ENCODE measurements at regions not wholly inside any gene's neighbourhood (a gene's known extent, or its start where the extent isn't known, plus 50 kb on each side); places are given as distances from the start of the nearest gene placed in this dataset.

- Histone ChIP-seq H3K4me2 (ENCODE audit: low read length) (no peak overlapping the region), H3K4me1 (ENCODE audit: control insufficient read depth, low read length) (no peaks in the 10 kb centered on the region), H3K27ac (ENCODE audit: low read depth, low read length) (no peak overlapping the region), H3K79me2 (ENCODE audit: control insufficient read depth, low read length) (no peaks in the 10 kb centered on the region), H3K9me3 (ENCODE audit: control insufficient read depth, insufficient read depth, low read length) (no peaks in the 10 kb centered on the region), H3K4me3 (ENCODE audit: low read length) (no peak overlapping the region), H3K27me3 (ENCODE audit: control insufficient read depth, low read length) (no peaks in the 10 kb centered on the region), H3K36me3 (ENCODE audit: control insufficient read depth, low read length) (no peaks in the 10 kb centered on the region), H3F3A (ENCODE audit: control insufficient read depth, insufficient read depth) (no peaks in the 10 kb centered on the region), H4K20me1 (ENCODE audit: control insufficient read depth, insufficient read depth, low read depth, low read length) (no peaks in the 10 kb centered on the region), H3K9me2 (replicated peaks; ENCODE audit: control insufficient read depth, low read length) (no peaks in the 10 kb centered on the region)
- TF ChIP-seq, protein P1, sequence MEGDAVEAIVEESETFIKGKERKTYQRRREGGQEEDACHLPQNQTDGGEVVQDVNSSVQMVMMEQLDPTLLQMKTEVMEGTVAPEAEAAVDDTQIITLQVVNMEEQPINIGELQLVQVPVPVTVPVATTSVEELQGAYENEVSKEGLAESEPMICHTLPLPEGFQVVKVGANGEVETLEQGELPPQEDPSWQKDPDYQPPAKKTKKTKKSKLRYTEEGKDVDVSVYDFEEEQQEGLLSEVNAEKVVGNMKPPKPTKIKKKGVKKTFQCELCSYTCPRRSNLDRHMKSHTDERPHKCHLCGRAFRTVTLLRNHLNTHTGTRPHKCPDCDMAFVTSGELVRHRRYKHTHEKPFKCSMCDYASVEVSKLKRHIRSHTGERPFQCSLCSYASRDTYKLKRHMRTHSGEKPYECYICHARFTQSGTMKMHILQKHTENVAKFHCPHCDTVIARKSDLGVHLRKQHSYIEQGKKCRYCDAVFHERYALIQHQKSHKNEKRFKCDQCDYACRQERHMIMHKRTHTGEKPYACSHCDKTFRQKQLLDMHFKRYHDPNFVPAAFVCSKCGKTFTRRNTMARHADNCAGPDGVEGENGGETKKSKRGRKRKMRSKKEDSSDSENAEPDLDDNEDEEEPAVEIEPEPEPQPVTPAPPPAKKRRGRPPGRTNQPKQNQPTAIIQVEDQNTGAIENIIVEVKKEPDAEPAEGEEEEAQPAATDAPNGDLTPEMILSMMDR (IDR thresholded peaks at IDR 0.05; ENCODE audit: low read depth, low read length, poor library complexity, severe bottlenecking) = no peak
- no peak for TF ChIP-seq EZH2phosphoT487 (IDR thresholded peaks at IDR 0.05; ENCODE audit: borderline replicate concordance, low read length)
These were observed 1567.3 kb downstream of the SLITRK5 start for GRCh38 chr13:89238496-89238895.

DNA sequence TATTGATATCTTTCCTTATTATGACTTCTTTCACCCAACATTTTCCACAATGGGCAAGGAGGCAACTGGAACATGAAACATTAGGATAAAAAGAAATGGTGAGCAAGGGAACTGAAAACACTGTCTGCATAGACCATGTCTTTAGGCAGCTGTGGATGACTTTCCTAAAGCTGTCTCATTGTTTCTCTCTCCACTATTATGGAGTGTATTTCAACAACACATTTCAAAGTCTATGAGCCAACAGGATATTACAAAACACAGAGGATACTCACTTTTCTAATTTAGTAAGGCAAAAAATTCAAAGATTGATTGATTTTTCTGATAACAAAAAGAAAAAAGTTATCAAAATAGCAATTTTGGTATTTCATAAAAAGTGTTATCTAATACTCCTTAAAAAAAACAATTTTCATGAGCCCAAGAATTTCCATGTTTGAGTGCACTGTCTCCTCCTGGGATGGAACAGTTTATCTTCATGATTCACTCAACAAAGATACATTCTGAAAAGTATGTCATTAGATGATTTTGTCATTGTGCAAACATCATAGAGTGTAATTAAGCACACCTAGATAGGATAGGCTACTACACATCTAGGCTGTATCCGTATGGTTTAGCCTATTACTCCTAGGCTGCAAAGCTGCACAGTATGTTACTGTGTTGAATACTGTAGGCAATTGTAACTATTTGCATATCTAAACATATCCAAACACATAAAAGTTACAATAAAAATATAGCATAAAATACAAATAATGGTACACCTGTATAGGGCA, 1568.4 kb downstream of the SLITRK5 start:
- no peaks in the 10 kb centered on the region for H3F3A ChIP-seq (ENCODE audit: control insufficient read depth, insufficient read depth)
- no peaks in the 10 kb centered on the region for H4K20me1 ChIP-seq (ENCODE audit: control insufficient read depth, insufficient read depth, low read depth, low read length)
- H3K27ac ChIP-seq (ENCODE audit: low read depth, low read length) = no peak overlapping the region
- no peaks in the 10 kb centered on the region for H3K4me1 ChIP-seq (ENCODE audit: control insufficient read depth, low read length)
- TF ChIP-seq, protein P1 (IDR thresholded peaks at IDR 0.05; ENCODE audit: low read depth, low read length, poor library complexity, severe bottlenecking) = no peak
- TF ChIP-seq EZH2phosphoT487 (IDR thresholded peaks at IDR 0.05; ENCODE audit: borderline replicate concordance, low read length) = no peak
- no peaks in the 10 kb centered on the region for H3K36me3 ChIP-seq (ENCODE audit: control insufficient read depth, low read length)
- no peaks in the 10 kb centered on the region for H3K9me2 ChIP-seq (replicated peaks; ENCODE audit: control insufficient read depth, low read length)
- no peaks in the 10 kb centered on the region for H3K9me3 ChIP-seq (ENCODE audit: control insufficient read depth, insufficient read depth, low read length)
- no peaks in the 10 kb centered on the region for H3K79me2 ChIP-seq (ENCODE audit: control insufficient read depth, low read length)
- H3K27me3 ChIP-seq (ENCODE audit: control insufficient read depth, low read length) = no peaks in the 10 kb centered on the region
- no peak overlapping the region for H3K4me2 ChIP-seq (ENCODE audit: low read length)
- H3K4me3 ChIP-seq (ENCODE audit: low read length) = no peak overlapping the region

GRCh38 chr13:89255844-89256406, 1584.8 kb downstream of the SLITRK5 start:
- Histone ChIP-seq H3K9me2 (replicated peaks; ENCODE audit: control insufficient read depth, low read length) (no peaks in the 10 kb centered on the region), H3K4me3 (ENCODE audit: low read length) (no peak overlapping the region), H3F3A (ENCODE audit: control insufficient read depth, insufficient read depth) (no peaks in the 10 kb centered on the region), H3K27ac (ENCODE audit: low read depth, low read length) (no peak overlapping the region), H3K27me3 (ENCODE audit: control insufficient read depth, low read length) (no peaks in the 10 kb centered on the region), H3K79me2 (ENCODE audit: control insufficient read depth, low read length) (no peaks in the 10 kb centered on the region), H3K36me3 (ENCODE audit: control insufficient read depth, low read length) (no peaks in the 10 kb centered on the region), H3K9me3 (ENCODE audit: control insufficient read depth, insufficient read depth, low read length) (no peaks in the 10 kb centered on the region; the same call in none of the 2 replicates), H3K4me2 (ENCODE audit: low read length) (no peak overlapping the region), H3K4me1 (ENCODE audit: control insufficient read depth, low read length) (no peaks in the 10 kb centered on the region), H4K20me1 (ENCODE audit: control insufficient read depth, insufficient read depth, low read depth, low read length) (no peaks in the 10 kb centered on the region)
- TF ChIP-seq EZH2phosphoT487 (IDR thresholded peaks at IDR 0.05; ENCODE audit: borderline replicate concordance, low read length) = no peak
- TF ChIP-seq, protein P1 (IDR thresholded peaks at IDR 0.05; ENCODE audit: low read depth, low read length, poor library complexity, severe bottlenecking) = no peak
